ENCODE measurements at regions not wholly inside any gene's neighbourhood (a gene's known extent, or its start where the extent isn't known, plus 50 kb on each side); places are given as distances from the start of the nearest gene placed in this dataset.
"Not testable (repeated sequence)": the region's sequence is repeated elsewhere in the genome, so short reads cannot be mapped to it uniquely, and the experiment has no call there.

DNA sequence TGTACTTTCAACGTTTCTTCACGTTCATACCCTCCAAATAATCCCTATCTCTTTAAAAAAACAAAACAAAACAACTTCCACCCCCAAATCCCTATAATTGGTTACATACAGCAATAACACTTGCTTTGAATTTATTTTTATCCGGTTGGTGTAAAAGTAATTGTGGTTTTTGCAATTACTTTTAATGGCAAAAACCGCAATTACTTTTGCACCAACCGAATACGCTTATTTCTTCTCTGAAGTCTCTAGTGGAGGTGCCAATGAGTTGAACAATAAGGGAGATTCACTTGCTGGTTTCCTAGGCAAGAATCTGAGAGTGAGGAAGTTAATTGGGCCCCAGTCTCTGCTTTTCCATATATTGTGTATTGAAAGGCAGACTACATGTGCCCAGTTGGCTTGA is 133.3 kb downstream of the DACT1 start:
- H3K9me3 ChIP-seq, result no peaks in the 10 kb centered on the region
- intact Hi-C loops (cut with DNase I), result no loop called here
- 28 to 80% methylated on average over 6 of the region's 6 CpGs for WGBS, 2 donors
- no peak for DNase-seq
- H3K4me3 ChIP-seq, result no peak overlapping the region
- H3K36me3 ChIP-seq, result no peaks in the 10 kb centered on the region
- H3K27me3 ChIP-seq, result no peaks in the 10 kb centered on the region
- H3K4me1 ChIP-seq, result no peaks in the 10 kb centered on the region
- TF ChIP-seq EP300 (IDR thresholded peaks at IDR 0.05) (no peak), POLR2A (IDR thresholded peaks at IDR 0.05) (no peak), POLR2AphosphoS5 (IDR thresholded peaks at IDR 0.05) (no peak)
- TF ChIP-seq, protein P1, sequence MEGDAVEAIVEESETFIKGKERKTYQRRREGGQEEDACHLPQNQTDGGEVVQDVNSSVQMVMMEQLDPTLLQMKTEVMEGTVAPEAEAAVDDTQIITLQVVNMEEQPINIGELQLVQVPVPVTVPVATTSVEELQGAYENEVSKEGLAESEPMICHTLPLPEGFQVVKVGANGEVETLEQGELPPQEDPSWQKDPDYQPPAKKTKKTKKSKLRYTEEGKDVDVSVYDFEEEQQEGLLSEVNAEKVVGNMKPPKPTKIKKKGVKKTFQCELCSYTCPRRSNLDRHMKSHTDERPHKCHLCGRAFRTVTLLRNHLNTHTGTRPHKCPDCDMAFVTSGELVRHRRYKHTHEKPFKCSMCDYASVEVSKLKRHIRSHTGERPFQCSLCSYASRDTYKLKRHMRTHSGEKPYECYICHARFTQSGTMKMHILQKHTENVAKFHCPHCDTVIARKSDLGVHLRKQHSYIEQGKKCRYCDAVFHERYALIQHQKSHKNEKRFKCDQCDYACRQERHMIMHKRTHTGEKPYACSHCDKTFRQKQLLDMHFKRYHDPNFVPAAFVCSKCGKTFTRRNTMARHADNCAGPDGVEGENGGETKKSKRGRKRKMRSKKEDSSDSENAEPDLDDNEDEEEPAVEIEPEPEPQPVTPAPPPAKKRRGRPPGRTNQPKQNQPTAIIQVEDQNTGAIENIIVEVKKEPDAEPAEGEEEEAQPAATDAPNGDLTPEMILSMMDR (IDR thresholded peaks at IDR 0.05), result no peak
- H3K27ac ChIP-seq, result no peak overlapping the region

DNA sequence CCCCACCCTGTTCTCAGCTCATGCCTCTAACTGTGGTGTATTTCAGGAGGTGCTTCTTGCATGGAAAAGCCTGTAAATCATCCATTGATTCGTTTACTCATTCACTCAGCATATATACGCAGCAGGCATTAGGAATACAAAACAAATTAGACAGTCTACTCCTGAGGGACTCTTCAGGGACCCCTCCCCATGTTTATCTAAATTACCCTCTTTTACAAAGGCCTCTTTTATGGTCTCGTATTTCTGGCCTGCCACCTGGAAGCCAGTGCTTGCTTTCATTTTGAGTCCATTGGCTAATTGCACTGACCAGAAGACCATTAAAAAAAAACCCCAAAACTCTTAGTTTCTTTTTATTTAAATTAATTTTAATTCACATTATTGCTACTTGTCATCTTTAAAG is 134.4 kb downstream of the DACT1 start:
- intact Hi-C loops (cut with DNase I), result no loop called here

DNA sequence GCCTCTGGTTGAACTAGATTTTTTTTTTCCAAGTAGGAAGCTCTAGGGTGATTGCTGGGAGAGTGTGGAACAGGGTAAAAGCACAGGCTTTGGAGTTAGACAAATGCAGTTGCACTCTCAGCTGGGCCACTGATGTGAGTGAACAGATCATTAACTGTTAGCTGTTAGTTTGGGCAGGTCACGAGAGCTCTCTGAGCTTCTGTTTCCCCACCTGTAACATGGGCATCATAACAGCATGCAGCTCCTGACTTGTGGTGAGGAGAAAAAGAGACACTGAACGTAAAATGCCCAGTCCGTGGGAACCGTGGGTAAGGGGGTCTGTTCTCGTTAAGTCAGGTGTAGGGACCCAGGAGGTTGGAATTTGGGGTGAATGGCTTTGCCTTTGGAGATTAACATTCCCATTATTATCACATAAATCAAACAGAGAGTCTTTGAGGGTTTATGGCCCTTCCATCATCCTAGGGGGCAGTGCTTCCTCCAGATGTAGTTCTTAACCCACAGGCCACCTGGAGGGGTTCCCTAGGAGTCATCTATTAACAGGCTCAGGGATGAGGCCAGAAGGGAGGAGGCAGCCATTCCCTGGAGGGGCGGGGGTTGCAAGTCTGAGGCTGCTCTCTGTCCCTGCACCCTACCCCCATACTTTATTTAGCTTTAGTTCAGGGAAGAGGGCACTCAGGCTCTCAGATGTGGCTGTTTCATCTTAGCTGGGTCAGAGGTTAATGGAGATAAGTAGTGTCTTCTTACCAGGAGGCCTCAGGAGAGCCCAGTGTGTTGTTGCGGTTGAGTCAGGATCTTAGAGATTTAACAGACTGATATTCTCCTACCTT is 135.2 kb downstream of the DACT1 start:
- H3K4me3 ChIP-seq, result no peak overlapping the region
- 64 to 76% methylated on average over 7 of the region's 7 CpGs for WGBS, 2 donors

More for the DNA sequence above, 134.4 kb downstream of the DACT1 start:
- H3K27me3 ChIP-seq, result no peaks in the 10 kb centered on the region
- no peaks in the 10 kb centered on the region for H3K9me3 ChIP-seq
- H3K4me3 ChIP-seq, result no peak overlapping the region
- DNase-seq, result no peak
- TF ChIP-seq, protein P1 (IDR thresholded peaks at IDR 0.05), result no peak
- TF ChIP-seq POLR2A (IDR thresholded peaks at IDR 0.05) (no peak), EP300 (IDR thresholded peaks at IDR 0.05) (no peak), POLR2AphosphoS5 (IDR thresholded peaks at IDR 0.05) (no peak)
- no peak overlapping the region for H3K27ac ChIP-seq
- WGBS, 2 donors, result 19 to 65% methylated on average over 3 of the region's 3 CpGs
- no peaks in the 10 kb centered on the region for H3K36me3 ChIP-seq
- H3K4me1 ChIP-seq, result no peaks in the 10 kb centered on the region

DNA sequence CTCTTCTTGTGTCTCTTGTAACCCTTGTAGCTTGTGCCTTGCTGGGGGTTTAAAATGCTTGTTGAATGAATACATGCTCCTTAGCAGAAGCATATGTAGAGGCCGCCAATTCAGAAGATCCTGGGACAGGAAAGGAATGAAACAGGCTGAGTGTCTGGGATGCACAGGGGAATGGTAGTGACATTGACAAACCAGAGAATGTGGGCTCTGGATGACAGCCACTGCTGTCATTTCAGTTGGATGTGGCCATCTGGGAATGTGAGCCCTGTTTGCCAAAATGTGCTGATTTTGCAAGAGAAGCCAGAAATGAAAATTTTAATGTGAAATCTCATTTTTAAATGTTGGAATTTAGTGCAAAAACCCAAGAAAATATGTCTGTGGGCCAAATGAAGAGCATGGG is 136.8 kb downstream of the DACT1 start:
- 93 to 100% methylated on average over 1 of the region's 1 CpG for whole genome bisulfite sequencing, 2 donors
- TF ChIP-seq POLR2AphosphoS5 (IDR thresholded peaks at IDR 0.05), result no peak
- TF ChIP-seq, protein P1 (IDR thresholded peaks at IDR 0.05), result no peak
- TF ChIP-seq EP300 (IDR thresholded peaks at IDR 0.05), result no peak
- TF ChIP-seq POLR2A (IDR thresholded peaks at IDR 0.05), result no peak
- no peaks in the 10 kb centered on the region for H3K27me3 ChIP-seq
- no peaks in the 10 kb centered on the region for H3K4me1 ChIP-seq
- no peak overlapping the region for H3K4me3 ChIP-seq
- DNase-seq, result no peak
- H3K27ac ChIP-seq, result no peak overlapping the region
- no peaks in the 10 kb centered on the region for H3K9me3 ChIP-seq
- H3K36me3 ChIP-seq, result no peaks in the 10 kb centered on the region
- intact Hi-C loops (cut with DNase I), result no loop called here

More for the DNA sequence above, 135.2 kb downstream of the DACT1 start:
- TF ChIP-seq POLR2AphosphoS5 (IDR thresholded peaks at IDR 0.05) (no peak), EP300 (IDR thresholded peaks at IDR 0.05) (no peak), POLR2A (IDR thresholded peaks at IDR 0.05) (no peak)
- TF ChIP-seq, protein P1 (IDR thresholded peaks at IDR 0.05), result no peak
- Histone ChIP-seq H3K27me3 (no peaks in the 10 kb centered on the region), H3K9me3 (no peaks in the 10 kb centered on the region), H3K27ac (no peak overlapping the region), H3K36me3 (no peaks in the 10 kb centered on the region), H3K4me1 (no peaks in the 10 kb centered on the region)
- intact Hi-C loops (cut with DNase I), result no loop called here
- no peak for DNase-seq

DNA sequence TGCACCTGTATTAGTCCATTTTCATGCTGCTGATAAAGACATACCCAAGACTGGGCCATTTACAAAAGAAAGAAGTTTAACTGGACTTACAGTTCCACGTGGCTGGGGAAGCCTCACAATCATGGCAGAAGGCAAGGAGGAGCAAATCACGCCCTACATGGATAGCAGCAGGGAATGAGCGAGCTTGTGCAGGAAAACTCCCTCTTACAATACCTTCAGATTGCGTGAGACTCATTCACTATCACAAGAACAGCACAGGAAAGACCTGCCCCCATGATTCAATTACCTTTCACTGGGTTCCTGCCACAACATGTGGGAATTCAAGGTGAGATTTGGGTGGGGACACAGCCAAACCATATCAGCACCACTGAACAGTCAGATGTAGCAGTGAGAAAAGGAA is 137.4 kb downstream of the DACT1 start:
- H3K36me3 ChIP-seq, result not testable (repeated sequence)
- WGBS, 2 donors, result 89% methylated on average over 4 of the region's 4 CpGs

More for the DNA sequence above, 137.4 kb downstream of the DACT1 start:
- DNase-seq; H3K4me3 ChIP-seq; intact Hi-C loops (cut with DNase I); H3K9me3 ChIP-seq; H3K27me3 ChIP-seq; H3K4me1 ChIP-seq; H3K27ac ChIP-seq: not testable (repeated sequence)
